Gastrocnemius medialis (tissue), 4 donors: ENCODE measurements at regions not wholly inside any gene's neighbourhood (a gene's known extent, or its start where the extent isn't known, plus 50 kb on each side); places are given as distances from the start of the nearest gene placed in this dataset.

Source experiments
- CTCF ChIP-seq, 5 experiments: fragments of 450-650 bp in 3 of 5; fragments of 200-600 bp in 2 of 5; sonication (generic) in 2 of 5; IDR thresholded peaks in 4 of 5; conservative IDR thresholded peaks in 1 of 5; 1 replicate in 4 of 5; 2 replicates in 1 of 5; pipeline ENCODE4 v1.5.1; 2016 to 2019; ENCODE audit warnings: antibody characterized with exemption in 5 of 5, mild to moderate bottlenecking in 3 of 5, moderate library complexity in 3 of 5
- POLR2A ChIP-seq, 2 donors: fragments of 450-650 bp; IDR thresholded peaks; one replicate each; pipeline ENCODE4 v1.6.1; 2017; ENCODE audit warnings: antibody characterized with exemption in 2 of 2, mild to moderate bottlenecking in 2 of 2, moderate library complexity in 2 of 2

- TF ChIP-seq CTCF (IDR thresholded peaks at IDR 0.05 in 4 of 5, conservative IDR thresholded peaks at IDR 0.05 in 1 of 5) = no peak
- no peak for TF ChIP-seq POLR2A (IDR thresholded peaks at IDR 0.05)
These were observed 901.7 kb downstream of the DIAPH3 start for GRCh38 chr13:59261928-59262488.
